Breast epithelium (tissue), 3 donors: ENCODE measurements at regions not wholly inside any gene's neighbourhood (a gene's known extent, or its start where the extent isn't known, plus 50 kb on each side); places are given as distances from the start of the nearest gene placed in this dataset.

ENCODE experiments used
- CTCF ChIP-seq, 3 donors: fragments of 450-650 bp; IDR thresholded peaks; one replicate each; pipeline ENCODE4 v1.5.1; 2016 to 2017; ENCODE audit warnings: antibody characterized with exemption in 3 of 3, mild to moderate bottlenecking in 3 of 3, moderate library complexity in 3 of 3
- POLR2A ChIP-seq: fragments of 450-650 bp; IDR thresholded peaks from one replicate; pipeline ENCODE4 v1.6.1; 2016; ENCODE audit warnings: antibody characterized with exemption, mild to moderate bottlenecking, moderate library complexity

DNA sequence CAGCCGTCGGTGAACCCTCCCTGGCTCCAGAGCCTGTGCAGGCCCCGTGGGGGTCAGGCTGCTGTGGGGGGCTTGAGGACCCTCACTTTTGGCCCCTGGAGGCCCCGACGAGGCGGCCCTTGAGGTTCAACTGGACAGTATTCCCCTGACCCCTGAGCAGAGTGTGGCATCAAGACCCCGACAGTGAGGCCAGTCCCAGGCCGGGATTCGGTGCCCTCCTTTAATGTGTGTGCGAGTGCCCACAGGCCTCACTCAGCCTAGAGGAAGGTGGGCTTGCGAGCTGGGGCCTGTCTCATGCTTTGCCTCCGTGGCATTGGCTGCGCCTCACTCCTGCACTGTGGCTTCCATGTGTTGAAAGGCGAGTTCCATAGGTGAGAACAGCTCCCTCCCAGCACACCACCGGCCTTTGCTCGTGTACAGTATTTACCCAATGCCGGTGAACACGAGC lies 94.5 kb downstream of the METRNL start:
- TF ChIP-seq CTCF (IDR thresholded peaks at IDR 0.05) (no peak), POLR2A (no peak)
